Calu3 (cell line): ENCODE measurements at regions not wholly inside any gene's neighbourhood (a gene's known extent, or its start where the extent isn't known, plus 50 kb on each side); places are given as distances from the start of the nearest gene placed in this dataset.

Experiments
- BruUV-seq: library from RNA; stranded (reverse); fragments of 400-500 nt; replicated peaks from 2 replicates; lab custom pipeline; 2021; lab: Mats Ljungman, UMichigan
- CTCF ChIA-PET: fragments of 300-600 bp; sonication (Branson Sonifier 250); formaldehyde crosslinking; loops from one replicate; lab custom pipeline; 2022; ENCODE audit warnings: antibody characterized with exemption; lab: Charles Lee
- DNase-seq: peaks from one replicate; pipeline ENCODE4 v3.0.0; 2022
- H3K27ac Mint-ChIP-seq: one replicate; pipeline ENCODE4 v1.8.0; 2022; ENCODE audit warnings: mixed read lengths; ENCODE audit not compliant: unreplicated experiment
- H3K27me3 Mint-ChIP-seq: one replicate; pipeline ENCODE4 v1.8.0; 2022; ENCODE audit warnings: mixed read lengths; ENCODE audit not compliant: unreplicated experiment
- H3K36me3 Mint-ChIP-seq: one replicate; pipeline ENCODE4 v1.8.0; 2022; ENCODE audit warnings: mild to moderate bottlenecking, moderate library complexity, mixed read lengths; ENCODE audit not compliant: insufficient read depth, unreplicated experiment
- H3K4me1 Mint-ChIP-seq: one replicate; pipeline ENCODE4 v1.8.0; 2022; ENCODE audit warnings: mild to moderate bottlenecking, low read depth, mixed read lengths; ENCODE audit not compliant: unreplicated experiment
- H3K4me3 Mint-ChIP-seq: one replicate; pipeline ENCODE4 v1.8.0; 2022; ENCODE audit warnings: mild to moderate bottlenecking, low read depth, moderate library complexity, mixed read lengths; ENCODE audit not compliant: unreplicated experiment
- H3K9me3 Mint-ChIP-seq: one replicate; pipeline ENCODE4 v1.8.0; 2022; ENCODE audit warnings: low read depth, mixed read lengths; ENCODE audit not compliant: unreplicated experiment
- intact Hi-C: fragments of 100-400 bp; cut with micrococcal nuclease; formaldehyde crosslinking; loops from one replicate; pipeline ENCODE4 v1.10.0; 2022; ENCODE audit not compliant: unreplicated experiment
- TF ChIP-seq, protein P1 (sequence below): fragments of 200-600 bp; IDR thresholded peaks from one replicate; pipeline ENCODE4 v1.8.0; 2022; ENCODE audit warnings: antibody characterized with exemption; ENCODE audit not compliant: unreplicated experiment

- DNase-seq, result no peak
- intact Hi-C loops, result loop anchor here (5.0 to 10.0 kb wide), 2 partner anchors 301 to 349 kb away; no protein-coding TSS in a partner anchor
- no peak overlapping the region for H3K27ac Mint-ChIP-seq
- CTCF ChIA-PET, result no interaction called here
- H3K36me3 Mint-ChIP-seq, result no peaks in the 10 kb centered on the region
- TF ChIP-seq, protein P1, sequence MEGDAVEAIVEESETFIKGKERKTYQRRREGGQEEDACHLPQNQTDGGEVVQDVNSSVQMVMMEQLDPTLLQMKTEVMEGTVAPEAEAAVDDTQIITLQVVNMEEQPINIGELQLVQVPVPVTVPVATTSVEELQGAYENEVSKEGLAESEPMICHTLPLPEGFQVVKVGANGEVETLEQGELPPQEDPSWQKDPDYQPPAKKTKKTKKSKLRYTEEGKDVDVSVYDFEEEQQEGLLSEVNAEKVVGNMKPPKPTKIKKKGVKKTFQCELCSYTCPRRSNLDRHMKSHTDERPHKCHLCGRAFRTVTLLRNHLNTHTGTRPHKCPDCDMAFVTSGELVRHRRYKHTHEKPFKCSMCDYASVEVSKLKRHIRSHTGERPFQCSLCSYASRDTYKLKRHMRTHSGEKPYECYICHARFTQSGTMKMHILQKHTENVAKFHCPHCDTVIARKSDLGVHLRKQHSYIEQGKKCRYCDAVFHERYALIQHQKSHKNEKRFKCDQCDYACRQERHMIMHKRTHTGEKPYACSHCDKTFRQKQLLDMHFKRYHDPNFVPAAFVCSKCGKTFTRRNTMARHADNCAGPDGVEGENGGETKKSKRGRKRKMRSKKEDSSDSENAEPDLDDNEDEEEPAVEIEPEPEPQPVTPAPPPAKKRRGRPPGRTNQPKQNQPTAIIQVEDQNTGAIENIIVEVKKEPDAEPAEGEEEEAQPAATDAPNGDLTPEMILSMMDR, result no peak
- no peaks in the 10 kb centered on the region for H3K9me3 Mint-ChIP-seq
- peaks cover 17% of the 10 kb centered on the region for H3K4me1 Mint-ChIP-seq
- BruUV-seq, result no TSS peak
- no peaks in the 10 kb centered on the region for H3K27me3 Mint-ChIP-seq
- H3K4me3 Mint-ChIP-seq, result no peak overlapping the region
Observed at GRCh38 chr5:40386289-40386688, 293.4 kb upstream of the PTGER4 start.

GRCh38 chr5:40385544-40385943 is 294.2 kb upstream of the PTGER4 start:
- peaks cover 18% of the 10 kb centered on the region for H3K4me1 Mint-ChIP-seq

GRCh38 chr5:40384782-40385390 is 294.8 kb upstream of the PTGER4 start:
- Mint-ChIP-seq H3K4me1 (peaks cover 18% of the 10 kb centered on the region), H3K36me3 (no peaks in the 10 kb centered on the region), H3K27ac (no peak overlapping the region), H3K9me3 (peaks cover 3% of the 10 kb centered on the region), H3K4me3 (no peak overlapping the region), H3K27me3 (no peaks in the 10 kb centered on the region)
- BruUV-seq, result no TSS peak
- TF ChIP-seq, protein P1, result no peak
- intact Hi-C loops, result loop anchor here (5.0 to 10.0 kb wide), 2 partner anchors 302 to 350 kb away; no protein-coding TSS in a partner anchor
- CTCF ChIA-PET, result no interaction called here
- no peak for DNase-seq

More at GRCh38 chr5:40385544-40385943, 294.2 kb upstream of the PTGER4 start:
- no peaks in the 10 kb centered on the region for H3K27me3 Mint-ChIP-seq
- TF ChIP-seq, protein P1, result no peak
- H3K27ac Mint-ChIP-seq, result peak overlapping the region; percentile 44
- DNase-seq, result peak; percentile 47
- CTCF ChIA-PET, result no interaction called here
- BruUV-seq, result no TSS peak
- H3K4me3 Mint-ChIP-seq, result no peak overlapping the region
- no peaks in the 10 kb centered on the region for H3K9me3 Mint-ChIP-seq
- intact Hi-C loops, result loop anchor here (5.0 to 10.0 kb wide), 2 partner anchors 302 to 349 kb away; no protein-coding TSS in a partner anchor
- no peaks in the 10 kb centered on the region for H3K36me3 Mint-ChIP-seq

DNA sequence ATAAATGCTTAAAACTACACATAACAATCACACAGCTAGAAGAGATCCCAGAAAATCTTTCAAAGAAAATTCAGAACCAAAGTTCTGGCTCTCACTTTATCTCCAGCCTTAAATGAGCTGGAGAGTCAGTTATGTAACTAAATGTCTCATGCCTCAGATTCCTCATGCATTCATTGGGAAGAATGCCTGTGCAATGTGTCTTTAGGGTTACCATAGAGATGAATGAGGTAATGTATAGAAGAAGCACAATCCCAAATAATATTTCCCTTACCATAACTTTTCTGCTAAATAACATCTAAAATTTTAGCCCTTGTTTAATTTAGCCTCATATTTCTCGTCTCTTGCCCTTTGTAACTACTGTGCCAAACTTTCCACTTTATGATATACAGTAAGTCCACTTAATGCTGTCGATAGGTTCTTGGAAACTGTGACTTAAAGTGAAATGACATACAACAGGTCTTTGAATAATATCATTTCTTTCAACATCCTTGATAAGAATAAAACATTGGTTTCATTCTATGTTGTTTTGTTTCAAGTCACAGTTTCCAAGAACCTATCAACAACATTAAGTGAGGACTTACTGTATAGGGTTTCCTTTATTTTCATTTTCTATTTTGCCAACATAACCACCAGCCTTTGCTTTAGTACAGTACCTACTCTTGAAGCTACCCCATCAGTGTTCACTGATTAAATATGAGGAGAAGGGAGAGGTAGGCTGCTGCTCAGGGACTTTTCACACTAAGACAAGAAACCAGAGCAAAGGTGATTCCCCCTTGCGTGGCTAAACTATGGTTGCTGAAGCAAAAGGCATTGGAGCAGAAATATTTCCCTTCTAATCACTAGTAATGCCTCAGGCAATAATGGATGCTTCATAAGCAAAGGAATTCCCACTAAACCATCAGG is 295.7 kb upstream of the PTGER4 start:
- TF ChIP-seq, protein P1, result no peak
- BruUV-seq, result no TSS peak
- DNase-seq, result no peak
- Mint-ChIP-seq H3K27me3 (no peaks in the 10 kb centered on the region), H3K36me3 (no peaks in the 10 kb centered on the region), H3K4me3 (no peak overlapping the region), H3K4me1 (peaks cover 18% of the 10 kb centered on the region), H3K9me3 (peaks cover 3% of the 10 kb centered on the region), H3K27ac (no peak overlapping the region)
- CTCF ChIA-PET, result no interaction called here
- intact Hi-C loops, result loop anchor here (10.0 kb wide), 1 partner anchor 351 kb away; no protein-coding TSS in a partner anchor
